ENCODE measurements at regions not wholly inside any gene's neighbourhood (a gene's known extent, or its start where the extent isn't known, plus 50 kb on each side); places are given as distances from the start of the nearest gene placed in this dataset.
"Not testable (repeated sequence)": the region's sequence is repeated elsewhere in the genome, so short reads cannot be mapped to it uniquely, and the experiment has no call there.

DNA sequence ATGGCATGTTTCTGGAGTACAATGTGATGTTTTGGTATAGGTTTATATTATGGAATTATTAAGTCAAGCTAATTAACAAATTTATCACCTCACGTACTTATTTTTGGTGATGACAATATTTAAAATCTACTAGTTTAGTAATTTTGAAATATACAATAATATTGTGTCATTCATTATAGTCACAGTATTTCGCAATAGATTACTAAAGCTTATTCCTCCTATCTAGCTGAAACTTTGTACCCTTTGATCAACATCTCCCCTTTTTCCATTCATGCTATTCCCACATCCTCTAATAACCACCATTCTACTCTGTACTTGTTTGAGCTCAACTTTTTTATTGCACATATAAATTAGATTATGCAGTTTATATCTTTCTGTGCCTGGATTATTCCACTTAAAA is 164.8 kb upstream of the SPANXN4 start:
- no peak for DNase-seq (ENCODE audit: extremely low spot score, unreplicated experiment)
- TF ChIP-seq, protein P1, sequence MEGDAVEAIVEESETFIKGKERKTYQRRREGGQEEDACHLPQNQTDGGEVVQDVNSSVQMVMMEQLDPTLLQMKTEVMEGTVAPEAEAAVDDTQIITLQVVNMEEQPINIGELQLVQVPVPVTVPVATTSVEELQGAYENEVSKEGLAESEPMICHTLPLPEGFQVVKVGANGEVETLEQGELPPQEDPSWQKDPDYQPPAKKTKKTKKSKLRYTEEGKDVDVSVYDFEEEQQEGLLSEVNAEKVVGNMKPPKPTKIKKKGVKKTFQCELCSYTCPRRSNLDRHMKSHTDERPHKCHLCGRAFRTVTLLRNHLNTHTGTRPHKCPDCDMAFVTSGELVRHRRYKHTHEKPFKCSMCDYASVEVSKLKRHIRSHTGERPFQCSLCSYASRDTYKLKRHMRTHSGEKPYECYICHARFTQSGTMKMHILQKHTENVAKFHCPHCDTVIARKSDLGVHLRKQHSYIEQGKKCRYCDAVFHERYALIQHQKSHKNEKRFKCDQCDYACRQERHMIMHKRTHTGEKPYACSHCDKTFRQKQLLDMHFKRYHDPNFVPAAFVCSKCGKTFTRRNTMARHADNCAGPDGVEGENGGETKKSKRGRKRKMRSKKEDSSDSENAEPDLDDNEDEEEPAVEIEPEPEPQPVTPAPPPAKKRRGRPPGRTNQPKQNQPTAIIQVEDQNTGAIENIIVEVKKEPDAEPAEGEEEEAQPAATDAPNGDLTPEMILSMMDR (IDR thresholded peaks at IDR 0.05): no peak
- no peaks in the 10 kb centered on the region for H3K36me3 Mint-ChIP-seq (ENCODE audit: unreplicated experiment)
- H3K4me1 Mint-ChIP-seq (ENCODE audit: unreplicated experiment): no peaks in the 10 kb centered on the region
- no peaks in the 10 kb centered on the region for H3K27me3 Mint-ChIP-seq (ENCODE audit: unreplicated experiment)
- peaks cover 48% of the 10 kb centered on the region for H3K9me3 Mint-ChIP-seq (ENCODE audit: unreplicated experiment)
- H3K4me3 Mint-ChIP-seq (ENCODE audit: unreplicated experiment): no peak overlapping the region
- H3K27ac Mint-ChIP-seq (ENCODE audit: unreplicated experiment): no peak overlapping the region

DNA sequence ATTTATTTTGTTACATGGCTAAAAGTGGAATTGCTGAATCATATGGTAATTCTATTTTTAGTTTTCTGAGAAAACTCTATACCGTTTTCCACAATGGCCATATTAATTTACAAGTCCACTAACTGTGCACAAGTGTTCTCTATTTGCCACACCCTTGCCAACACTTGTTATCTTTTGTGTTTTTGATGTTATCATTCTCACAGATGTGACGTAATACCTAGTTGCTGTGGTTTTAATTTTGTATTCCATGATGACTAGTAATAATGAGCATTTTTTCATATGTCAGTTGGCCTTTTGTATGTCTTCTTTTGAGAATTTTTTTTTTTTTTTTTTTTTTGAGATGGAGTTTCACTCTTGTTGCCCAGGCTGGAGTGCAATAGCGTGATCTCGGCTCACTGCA is 164.2 kb upstream of the SPANXN4 start:
- Mint-ChIP-seq H3K9me3 (ENCODE audit: unreplicated experiment) (peaks cover 43% of the 10 kb centered on the region), H3K4me3 (ENCODE audit: unreplicated experiment) (no peak overlapping the region), H3K36me3 (ENCODE audit: unreplicated experiment) (no peaks in the 10 kb centered on the region), H3K4me1 (ENCODE audit: unreplicated experiment) (no peaks in the 10 kb centered on the region), H3K27ac (ENCODE audit: unreplicated experiment) (no peak overlapping the region), H3K27me3 (ENCODE audit: unreplicated experiment) (no peaks in the 10 kb centered on the region)
- no peak for DNase-seq (ENCODE audit: extremely low spot score, unreplicated experiment)
- TF ChIP-seq, protein P1 (IDR thresholded peaks at IDR 0.05): no peak

DNA sequence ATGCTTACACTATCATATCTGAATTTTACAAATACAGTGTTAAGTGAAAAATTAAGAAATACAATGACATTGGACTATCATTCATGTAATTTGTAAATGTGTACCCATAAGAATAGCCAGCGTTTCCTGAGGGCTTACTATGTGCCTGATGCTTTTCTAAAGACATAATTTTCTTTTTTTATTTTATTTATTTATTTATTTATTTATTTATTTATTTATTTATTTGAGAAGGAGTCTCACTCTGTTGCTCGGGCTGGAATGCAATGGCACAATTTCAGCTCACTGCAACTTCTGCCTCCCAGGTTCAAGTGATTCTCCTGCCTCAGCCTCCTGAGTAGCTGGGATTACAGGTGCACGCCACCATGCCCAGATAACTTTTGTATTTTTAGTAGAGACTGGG is 159.5 kb upstream of the SPANXN4 start:
- not testable (repeated sequence) for DNase-seq (ENCODE audit: extremely low spot score, unreplicated experiment); H3K4me3 Mint-ChIP-seq (ENCODE audit: unreplicated experiment); H3K27me3 Mint-ChIP-seq (ENCODE audit: unreplicated experiment); H3K27ac Mint-ChIP-seq (ENCODE audit: unreplicated experiment); H3K36me3 Mint-ChIP-seq (ENCODE audit: unreplicated experiment); H3K4me1 Mint-ChIP-seq (ENCODE audit: unreplicated experiment)
- H3K9me3 Mint-ChIP-seq (ENCODE audit: unreplicated experiment): peaks cover 42% of the 10 kb centered on the region

DNA sequence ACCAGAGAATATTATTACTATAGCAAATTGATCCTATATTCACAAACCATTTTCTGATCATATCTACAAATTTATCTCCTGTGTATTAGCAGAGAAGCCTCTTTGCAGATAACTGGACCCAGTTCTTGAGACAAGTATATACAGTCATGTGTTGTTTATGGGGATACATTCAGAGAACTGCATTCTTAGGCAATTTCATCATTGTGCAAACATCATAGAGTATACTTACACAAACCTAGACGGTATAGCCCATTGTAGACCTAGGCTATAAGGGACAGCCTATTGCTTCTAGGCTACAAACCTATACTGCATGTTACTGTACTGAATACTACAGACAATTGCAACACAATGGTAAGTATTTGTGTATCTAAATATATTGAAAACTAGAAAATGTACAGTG is 152.5 kb upstream of the SPANXN4 start:
- H3K4me3 Mint-ChIP-seq (ENCODE audit: unreplicated experiment): no peak overlapping the region
- no peak overlapping the region for H3K27ac Mint-ChIP-seq (ENCODE audit: unreplicated experiment)
- no peaks in the 10 kb centered on the region for H3K36me3 Mint-ChIP-seq (ENCODE audit: unreplicated experiment)
- H3K9me3 Mint-ChIP-seq (ENCODE audit: unreplicated experiment): peaks cover 37% of the 10 kb centered on the region
- H3K4me1 Mint-ChIP-seq (ENCODE audit: unreplicated experiment): no peaks in the 10 kb centered on the region
- no peaks in the 10 kb centered on the region for H3K27me3 Mint-ChIP-seq (ENCODE audit: unreplicated experiment)
- DNase-seq (ENCODE audit: extremely low spot score, unreplicated experiment): no peak
- TF ChIP-seq, protein P1 (IDR thresholded peaks at IDR 0.05): no peak

DNA sequence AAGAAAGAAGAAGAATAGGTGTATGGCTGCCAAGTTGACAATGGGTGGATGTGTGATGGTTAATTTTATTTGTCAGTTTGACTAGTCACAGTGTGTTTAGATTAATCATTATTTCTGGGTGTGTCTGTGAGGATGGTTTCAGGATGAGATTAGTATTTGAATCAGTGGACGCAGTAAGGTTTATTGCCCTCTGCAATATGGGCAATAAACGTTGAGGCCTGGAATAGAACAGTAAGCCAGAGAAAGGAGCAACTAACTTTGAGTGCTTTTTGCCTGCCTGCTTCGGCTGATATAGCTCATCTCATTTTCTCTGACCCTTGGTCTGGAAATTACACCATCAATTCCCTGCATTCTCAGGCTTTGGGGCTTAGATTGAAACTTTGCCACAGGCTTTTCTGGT is 140.8 kb upstream of the SPANXN4 start:
- Mint-ChIP-seq H3K9me3 (ENCODE audit: unreplicated experiment) (peaks cover 60% of the 10 kb centered on the region), H3K27ac (ENCODE audit: unreplicated experiment) (no peak overlapping the region), H3K4me3 (ENCODE audit: unreplicated experiment) (no peak overlapping the region), H3K27me3 (ENCODE audit: unreplicated experiment) (no peaks in the 10 kb centered on the region), H3K4me1 (ENCODE audit: unreplicated experiment) (no peaks in the 10 kb centered on the region), H3K36me3 (ENCODE audit: unreplicated experiment) (no peaks in the 10 kb centered on the region)
- DNase-seq (ENCODE audit: extremely low spot score, unreplicated experiment): no peak
- TF ChIP-seq, protein P1 (IDR thresholded peaks at IDR 0.05): no peak

DNA sequence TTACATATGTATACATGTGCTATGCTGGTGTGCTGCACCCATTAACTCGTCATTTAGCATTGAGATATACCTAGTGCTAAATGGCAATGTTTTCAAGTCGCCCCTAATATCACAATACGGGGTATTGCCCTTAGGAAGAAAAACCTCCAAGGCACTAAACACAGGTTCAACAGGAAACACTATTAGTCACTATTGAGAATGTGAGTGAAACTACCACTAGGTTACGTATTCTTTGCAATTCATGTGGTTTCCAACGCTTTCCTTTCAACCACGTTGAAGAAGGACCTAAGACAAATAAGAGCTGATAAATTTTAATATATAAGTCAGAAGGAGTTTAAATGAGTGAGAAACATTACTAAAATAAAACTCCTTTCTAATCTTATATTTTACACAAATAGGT is 134.7 kb upstream of the SPANXN4 start:
- no peak overlapping the region for H3K27ac Mint-ChIP-seq (ENCODE audit: unreplicated experiment)
- H3K9me3 Mint-ChIP-seq (ENCODE audit: unreplicated experiment): peaks cover 31% of the 10 kb centered on the region
- H3K4me3 Mint-ChIP-seq (ENCODE audit: unreplicated experiment): no peak overlapping the region
- H3K4me1 Mint-ChIP-seq (ENCODE audit: unreplicated experiment): no peaks in the 10 kb centered on the region
- H3K36me3 Mint-ChIP-seq (ENCODE audit: unreplicated experiment): no peaks in the 10 kb centered on the region
- DNase-seq (ENCODE audit: extremely low spot score, unreplicated experiment): no peak
- TF ChIP-seq, protein P1 (IDR thresholded peaks at IDR 0.05): no peak
- no peaks in the 10 kb centered on the region for H3K27me3 Mint-ChIP-seq (ENCODE audit: unreplicated experiment)
